ENCODE measurements at regions not wholly inside any gene's neighbourhood (a gene's known extent, or its start where the extent isn't known, plus 50 kb on each side); places are given as distances from the start of the nearest gene placed in this dataset.

DNA sequence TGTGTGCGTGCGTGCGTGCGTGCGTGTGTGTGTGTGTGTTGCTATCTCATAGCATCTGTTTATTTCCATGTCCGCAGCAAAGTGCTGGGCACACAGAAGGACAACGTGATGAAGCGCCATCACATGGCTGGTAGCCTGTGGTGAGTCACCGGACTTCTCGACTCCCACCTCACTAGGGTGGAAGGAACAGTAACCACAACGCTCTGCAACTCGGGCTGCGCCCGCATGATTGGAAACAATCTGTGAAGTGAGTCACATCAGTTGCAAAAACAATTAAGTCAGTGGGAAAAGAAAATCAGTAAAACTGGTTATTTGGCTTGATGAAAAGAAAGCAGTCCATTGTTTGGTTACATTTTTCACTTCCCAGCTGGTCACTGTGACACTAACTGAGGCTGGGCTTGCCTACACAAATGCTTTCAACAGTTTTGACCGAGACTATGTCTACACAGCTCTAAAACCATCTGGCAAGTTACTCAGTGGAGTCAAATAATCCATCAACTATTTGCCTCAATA is 437.3 kb upstream of the CADM1 start:
- TF ChIP-seq, protein P1, sequence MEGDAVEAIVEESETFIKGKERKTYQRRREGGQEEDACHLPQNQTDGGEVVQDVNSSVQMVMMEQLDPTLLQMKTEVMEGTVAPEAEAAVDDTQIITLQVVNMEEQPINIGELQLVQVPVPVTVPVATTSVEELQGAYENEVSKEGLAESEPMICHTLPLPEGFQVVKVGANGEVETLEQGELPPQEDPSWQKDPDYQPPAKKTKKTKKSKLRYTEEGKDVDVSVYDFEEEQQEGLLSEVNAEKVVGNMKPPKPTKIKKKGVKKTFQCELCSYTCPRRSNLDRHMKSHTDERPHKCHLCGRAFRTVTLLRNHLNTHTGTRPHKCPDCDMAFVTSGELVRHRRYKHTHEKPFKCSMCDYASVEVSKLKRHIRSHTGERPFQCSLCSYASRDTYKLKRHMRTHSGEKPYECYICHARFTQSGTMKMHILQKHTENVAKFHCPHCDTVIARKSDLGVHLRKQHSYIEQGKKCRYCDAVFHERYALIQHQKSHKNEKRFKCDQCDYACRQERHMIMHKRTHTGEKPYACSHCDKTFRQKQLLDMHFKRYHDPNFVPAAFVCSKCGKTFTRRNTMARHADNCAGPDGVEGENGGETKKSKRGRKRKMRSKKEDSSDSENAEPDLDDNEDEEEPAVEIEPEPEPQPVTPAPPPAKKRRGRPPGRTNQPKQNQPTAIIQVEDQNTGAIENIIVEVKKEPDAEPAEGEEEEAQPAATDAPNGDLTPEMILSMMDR (IDR thresholded peaks at IDR 0.05 in 4 of 5, conservative IDR thresholded peaks at IDR 0.05 in 1 of 5), result no peak
- TF ChIP-seq POLR2A (IDR thresholded peaks at IDR 0.05), result no peak

All from gastrocnemius medialis (tissue), 4 donors.